MM.1S (cell line): ENCODE measurements at regions not wholly inside any gene's neighbourhood (a gene's known extent, or its start where the extent isn't known, plus 50 kb on each side); places are given as distances from the start of the nearest gene placed in this dataset.

ENCODE experiments used
- DNase-seq: peaks from one replicate; pipeline ENCODE4 v3.0.0-alpha.2; 2015
- H2AFZ ChIP-seq: fragments of 300-600 bp; sonication (generic); 2 replicates; pipeline ENCODE4 v1.6.0; 2016; ENCODE audit warnings: antibody characterized with exemption, low read length
- H3F3A ChIP-seq: fragments of 300-600 bp; sonication (generic); 2 replicates; pipeline ENCODE4 v1.6.1; 2016; ENCODE audit warnings: mild to moderate bottlenecking, antibody characterized with exemption, low read length, moderate library complexity, mixed read lengths; ENCODE audit not compliant: insufficient read depth
- H3K27ac ChIP-seq: fragments of 300-600 bp; sonication (generic); 2 replicates; pipeline ENCODE4 v1.5.1; 2016; ENCODE audit warnings: mild to moderate bottlenecking, low read length
- H3K27me3 ChIP-seq: fragments of 300-600 bp; sonication (generic); replicated peaks from 2 replicates; pipeline ENCODE4 v1.6.0; 2016; ENCODE audit warnings: low read length; ENCODE audit not compliant: insufficient read depth
- H3K36me3 ChIP-seq: fragments of 300-600 bp; sonication (generic); replicated peaks from 2 replicates; pipeline ENCODE4 v1.6.1; 2016; ENCODE audit warnings: mild to moderate bottlenecking, low read length, mixed read lengths; ENCODE audit not compliant: insufficient read depth
- H3K4me1 ChIP-seq: fragments of 300-600 bp; sonication (generic); 2 replicates; pipeline ENCODE4 v1.6.1; 2016; ENCODE audit warnings: low read length, mixed read lengths
- H3K4me2 ChIP-seq: fragments of 300-600 bp; sonication (generic); 2 replicates; pipeline ENCODE4 v1.6.0; 2016; ENCODE audit warnings: low read depth, low read length
- H3K4me3 ChIP-seq: fragments of 300-600 bp; sonication (generic); 2 replicates; pipeline ENCODE4 v1.5.1; 2016; ENCODE audit warnings: low read length, mixed read lengths
- H3K79me2 ChIP-seq: fragments of 300-600 bp; sonication (generic); 2 replicates; pipeline ENCODE4 v1.6.1; 2016; ENCODE audit warnings: mixed run types, low read length, mixed read lengths
- H3K9ac ChIP-seq: fragments of 300-600 bp; sonication (generic); 2 replicates; pipeline ENCODE4 v1.6.1; 2016; ENCODE audit warnings: low read length, mixed read lengths
- H3K9me2 ChIP-seq: fragments of 300-600 bp; sonication (generic); replicated peaks from 2 replicates; pipeline ENCODE4 v1.6.1; 2016; ENCODE audit warnings: mild to moderate bottlenecking, low read length, mixed read lengths; ENCODE audit not compliant: insufficient read depth
- H3K9me3 ChIP-seq: fragments of 300-600 bp; sonication (generic); replicated peaks from 2 replicates; pipeline ENCODE4 v1.6.1; 2016; ENCODE audit warnings: mild to moderate bottlenecking, low read length, mixed read lengths; ENCODE audit not compliant: insufficient read depth
- H4K20me1 ChIP-seq: fragments of 300-600 bp; sonication (generic); 2 replicates; pipeline ENCODE4 v1.6.1; 2016; ENCODE audit warnings: mild to moderate bottlenecking, low read length, moderate library complexity, mixed read lengths; ENCODE audit not compliant: insufficient read depth
- CTCF ChIP-seq: fragments of 300-600 bp; sonication (generic); IDR thresholded peaks from 2 replicates; pipeline ENCODE4 v1.5.1; 2016; ENCODE audit warnings: antibody characterized with exemption, low read length, mixed read lengths
- EZH2 ChIP-seq: fragments of 300-600 bp; sonication (generic); optimal IDR thresholded peaks from 2 replicates; pipeline ENCODE3; 2017; ENCODE audit warnings: low read depth, mild to moderate bottlenecking, antibody characterized with exemption, low read length, mixed read lengths
- EZH2phosphoT487 ChIP-seq: fragments of 300-600 bp; sonication (generic); IDR thresholded peaks from 2 replicates; pipeline ENCODE4 v1.6.1; 2018; ENCODE audit warnings: antibody characterized with exemption, low read length

GRCh38 chr12:66963901-66964300 is 285.0 kb upstream of the GRIP1 start:
- Histone ChIP-seq H3K27ac (no peak overlapping the region), H3K4me1 (no peaks in the 10 kb centered on the region), H3K27me3 (no peaks in the 10 kb centered on the region), H3K4me3 (no peak overlapping the region), H3K79me2 (no peaks in the 10 kb centered on the region), H3F3A (no peaks in the 10 kb centered on the region), H3K9me3 (no peaks in the 10 kb centered on the region), H3K9me2 (no peaks in the 10 kb centered on the region), H3K4me2 (no peak overlapping the region), H2AFZ (no peak overlapping the region), H4K20me1 (no peaks in the 10 kb centered on the region), H3K9ac (no peak overlapping the region), H3K36me3 (no peaks in the 10 kb centered on the region)
- DNase-seq = no peak
- TF ChIP-seq EZH2 (no peak), EZH2phosphoT487 (no peak)

- H3K36me3 ChIP-seq = no peaks in the 10 kb centered on the region
- H3K9me3 ChIP-seq = no peaks in the 10 kb centered on the region
- H3K4me3 ChIP-seq = no peak overlapping the region
- H3K4me1 ChIP-seq = no peaks in the 10 kb centered on the region
- H3K4me2 ChIP-seq = no peak overlapping the region
- H2AFZ ChIP-seq = no peak overlapping the region
- no peak overlapping the region for H3K27ac ChIP-seq
- TF ChIP-seq CTCF = no peak
- no peak for TF ChIP-seq EZH2
- H3K9ac ChIP-seq = no peak overlapping the region
- H3K79me2 ChIP-seq = no peaks in the 10 kb centered on the region
- DNase-seq = peak; percentile 61
- H3F3A ChIP-seq = no peaks in the 10 kb centered on the region
- no peaks in the 10 kb centered on the region for H4K20me1 ChIP-seq
- H3K9me2 ChIP-seq = no peaks in the 10 kb centered on the region
- no peaks in the 10 kb centered on the region for H3K27me3 ChIP-seq
Measured at GRCh38 chr12:66964629-66965028, 285.8 kb upstream of the GRIP1 start.

- Histone ChIP-seq H3K9me2 (no peaks in the 10 kb centered on the region), H2AFZ (no peak overlapping the region), H3K79me2 (no peaks in the 10 kb centered on the region), H3K9ac (no peak overlapping the region), H3K36me3 (no peaks in the 10 kb centered on the region), H3K27ac (no peak overlapping the region), H3F3A (no peaks in the 10 kb centered on the region), H3K4me1 (no peaks in the 10 kb centered on the region), H4K20me1 (no peaks in the 10 kb centered on the region), H3K9me3 (no peaks in the 10 kb centered on the region), H3K27me3 (no peaks in the 10 kb centered on the region), H3K4me2 (no peak overlapping the region), H3K4me3 (no peak overlapping the region)
- no peak for TF ChIP-seq EZH2phosphoT487
- TF ChIP-seq CTCF = no peak
- no peak for TF ChIP-seq EZH2
- no peak for DNase-seq
Measured at GRCh38 chr12:66965621-66966020, 286.7 kb upstream of the GRIP1 start.

GRCh38 chr12:66971816-66972215 is 292.9 kb upstream of the GRIP1 start:
- Histone ChIP-seq H3K4me1 (no peaks in the 10 kb centered on the region), H2AFZ (no peak overlapping the region), H3K4me2 (no peak overlapping the region), H3K27me3 (no peaks in the 10 kb centered on the region), H4K20me1 (no peaks in the 10 kb centered on the region), H3K9me3 (no peaks in the 10 kb centered on the region), H3K9me2 (no peaks in the 10 kb centered on the region), H3K36me3 (no peaks in the 10 kb centered on the region), H3K9ac (no peak overlapping the region), H3K27ac (no peak overlapping the region), H3K4me3 (no peak overlapping the region), H3F3A (no peaks in the 10 kb centered on the region), H3K79me2 (no peaks in the 10 kb centered on the region)
- TF ChIP-seq CTCF (no peak), EZH2phosphoT487 (no peak), EZH2 (no peak)
- DNase-seq = no peak
